ENCODE measurements at regions not wholly inside any gene's neighbourhood (a gene's known extent, or its start where the extent isn't known, plus 50 kb on each side); places are given as distances from the start of the nearest gene placed in this dataset.

- H3K4me3 ChIP-seq: no peak overlapping the region
- no peaks in the 10 kb centered on the region for H3K9me3 ChIP-seq
- peaks cover 0 to 2% (median 0%) of the 10 kb centered on the region in 4 donors for H3K4me1 ChIP-seq
- no peak overlapping the region for H3K27ac ChIP-seq
- H3K27me3 ChIP-seq: no peaks in the 10 kb centered on the region
- no peaks in the 10 kb centered on the region for H3K36me3 ChIP-seq
- WGBS, 2 donors: 63 to 93% methylated on average over 1 of the region's 1 CpG
- ATAC-seq (ENCODE audit: low FRiP score in 2 of 2) (no peak), DNase-seq (no peak)
- no peak for TF ChIP-seq POLR2AphosphoS5 (IDR thresholded peaks at IDR 0.05)
- no peak for TF ChIP-seq POLR2A (IDR thresholded peaks at IDR 0.05)
- TF ChIP-seq EP300 (IDR thresholded peaks at IDR 0.05): no peak
- no peak for TF ChIP-seq CTCF (IDR thresholded peaks at IDR 0.05)
Measured at GRCh38 chr3:10555263-10555662, 49.9 kb upstream of the ATP2B2 start.

- DNase-seq: no peak
- no peak for ATAC-seq (ENCODE audit: low FRiP score in 2 of 2)
- Histone ChIP-seq H3K27ac (no peak overlapping the region), H3K4me1 (peaks cover 0 to 2% (median 0%) of the 10 kb centered on the region in 4 donors), H3K27me3 (no peaks in the 10 kb centered on the region), H3K4me3 (no peak overlapping the region), H3K36me3 (no peaks in the 10 kb centered on the region), H3K9me3 (no peaks in the 10 kb centered on the region)
- 49 to 55% methylated on average over 7 of the region's 7 CpGs for WGBS, 2 donors
- TF ChIP-seq POLR2A (IDR thresholded peaks at IDR 0.05) (no peak), CTCF (IDR thresholded peaks at IDR 0.05) (no peak), POLR2AphosphoS5 (IDR thresholded peaks at IDR 0.05) (no peak), EP300 (IDR thresholded peaks at IDR 0.05) (no peak)
Measured at GRCh38 chr3:10556312-10556711, 50.9 kb upstream of the ATP2B2 start.

GRCh38 chr3:10557250-10557649 lies 51.9 kb upstream of the ATP2B2 start:
- H3K36me3 ChIP-seq: no peaks in the 10 kb centered on the region
- H3K9me3 ChIP-seq: no peaks in the 10 kb centered on the region
- DNase-seq: peak in 1 of 2 donors; percentile 10
- no peak overlapping the region for H3K4me3 ChIP-seq
- H3K27me3 ChIP-seq: no peaks in the 10 kb centered on the region
- WGBS, 2 donors: 68 to 78% methylated on average over 7 of the region's 7 CpGs
- no peaks in the 10 kb centered on the region for H3K4me1 ChIP-seq
- no peak for ATAC-seq (ENCODE audit: low FRiP score in 2 of 2)
- TF ChIP-seq POLR2A (IDR thresholded peaks at IDR 0.05) (no peak), POLR2AphosphoS5 (IDR thresholded peaks at IDR 0.05) (no peak), EP300 (IDR thresholded peaks at IDR 0.05) (no peak), CTCF (IDR thresholded peaks at IDR 0.05) (no peak)
- no peak overlapping the region for H3K27ac ChIP-seq

GRCh38 chr3:10557781-10558373 lies 52.5 kb upstream of the ATP2B2 start:
- no peaks in the 10 kb centered on the region for H3K27me3 ChIP-seq
- WGBS, 2 donors: 49 to 61% methylated on average over 5 of the region's 5 CpGs
- TF ChIP-seq POLR2A (IDR thresholded peaks at IDR 0.05) (no peak), CTCF (IDR thresholded peaks at IDR 0.05) (no peak), EP300 (IDR thresholded peaks at IDR 0.05) (no peak), POLR2AphosphoS5 (IDR thresholded peaks at IDR 0.05) (no peak)
- H3K36me3 ChIP-seq: no peaks in the 10 kb centered on the region
- H3K4me1 ChIP-seq: no peaks in the 10 kb centered on the region
- no peak overlapping the region for H3K27ac ChIP-seq
- H3K9me3 ChIP-seq: no peaks in the 10 kb centered on the region
- peak in 1 of 2 donors; percentile 7 for DNase-seq
- H3K4me3 ChIP-seq: no peak overlapping the region
- peak in 1 of 2 donors; percentile 23 for ATAC-seq (ENCODE audit: low FRiP score in 2 of 2)

- Histone ChIP-seq H3K27me3 (no peaks in the 10 kb centered on the region), H3K4me1 (no peaks in the 10 kb centered on the region), H3K4me3 (no peak overlapping the region), H3K27ac (no peak overlapping the region), H3K36me3 (no peaks in the 10 kb centered on the region), H3K9me3 (no peaks in the 10 kb centered on the region)
- ATAC-seq (ENCODE audit: low FRiP score in 2 of 2) (no peak), DNase-seq (no peak)
- WGBS, 2 donors: 36 to 50% methylated on average over 4 of the region's 4 CpGs
- TF ChIP-seq POLR2AphosphoS5 (IDR thresholded peaks at IDR 0.05) (no peak), CTCF (IDR thresholded peaks at IDR 0.05) (no peak), EP300 (IDR thresholded peaks at IDR 0.05) (no peak), POLR2A (IDR thresholded peaks at IDR 0.05) (no peak)
Measured at GRCh38 chr3:10558736-10559135, 53.4 kb upstream of the ATP2B2 start.
